Activated naive CD8-positive, alpha-beta T cell treated with anti-CD3 and anti-CD28 coated beads for 36 hours (primary cell): ENCODE measurements at regions not wholly inside any gene's neighbourhood (a gene's known extent, or its start where the extent isn't known, plus 50 kb on each side); places are given as distances from the start of the nearest gene placed in this dataset.
"Not testable (repeated sequence)": the region's sequence is repeated elsewhere in the genome, so short reads cannot be mapped to it uniquely, and the experiment has no call there.

ENCODE experiments used
- DNase-seq: peaks from one replicate; pipeline ENCODE4 v3.0.0; 2021
- H3K27ac Mint-ChIP-seq: one replicate; pipeline ENCODE4 v1.8.0; 2022; ENCODE audit warnings: mild to moderate bottlenecking, moderate library complexity, mixed read lengths
- H3K27me3 Mint-ChIP-seq: one replicate; pipeline ENCODE4 v1.8.0; 2022; ENCODE audit warnings: mild to moderate bottlenecking, mixed read lengths
- H3K36me3 Mint-ChIP-seq: one replicate; pipeline ENCODE4 v1.8.0; 2021; ENCODE audit warnings: mild to moderate bottlenecking, mixed read lengths
- H3K4me1 Mint-ChIP-seq: one replicate; pipeline ENCODE4 v1.8.0; 2021; ENCODE audit warnings: mixed read lengths
- H3K4me3 Mint-ChIP-seq: one replicate; pipeline ENCODE4 v1.8.0; 2022; ENCODE audit warnings: mild to moderate bottlenecking, moderate library complexity, mixed read lengths
- H3K9me3 Mint-ChIP-seq: one replicate; pipeline ENCODE4 v1.8.0; 2022; ENCODE audit warnings: mixed read lengths

DNA sequence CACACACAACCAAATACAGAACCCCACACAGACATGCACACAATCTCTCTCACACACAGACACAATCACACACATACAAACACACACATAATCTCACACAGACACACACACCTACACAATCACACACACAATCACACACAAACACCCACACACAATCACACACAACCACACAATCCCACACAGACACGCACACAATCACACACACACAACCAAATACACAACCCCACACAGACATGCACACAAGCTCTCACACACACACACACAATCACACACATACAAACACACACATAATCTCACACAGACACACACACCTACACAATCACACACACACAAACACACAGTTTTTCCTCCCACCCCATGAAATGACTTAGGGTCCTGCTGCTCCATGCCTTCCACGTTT is 160.4 kb upstream of the PFKP start:
- no peak overlapping the region for H3K27ac Mint-ChIP-seq
- peaks cover 15% of the 10 kb centered on the region for H3K27me3 Mint-ChIP-seq
- no peaks in the 10 kb centered on the region for H3K9me3 Mint-ChIP-seq
- H3K36me3 Mint-ChIP-seq = no peaks in the 10 kb centered on the region
- no peak overlapping the region for H3K4me3 Mint-ChIP-seq
- H3K4me1 Mint-ChIP-seq = peaks cover 7% of the 10 kb centered on the region
- DNase-seq = no peak

DNA sequence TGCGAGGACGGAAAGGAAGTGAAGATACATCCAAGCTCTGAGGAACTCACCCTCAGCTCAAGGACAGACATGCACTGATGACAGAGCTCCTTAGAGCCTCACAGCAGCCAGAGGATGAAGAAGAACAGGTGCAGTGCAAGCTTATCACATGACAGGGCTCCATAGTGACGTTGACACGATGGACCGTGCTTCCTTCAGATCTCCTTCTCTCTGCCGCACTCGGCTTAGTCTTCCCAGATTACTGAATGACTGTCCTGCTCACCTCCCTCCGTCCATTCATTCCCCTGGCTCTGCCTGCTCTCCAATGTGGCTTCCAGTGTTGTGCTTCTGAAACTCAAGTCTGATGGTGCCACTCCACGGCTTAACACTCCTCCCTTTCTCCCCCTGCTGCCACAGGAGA is 161.5 kb upstream of the PFKP start:
- Mint-ChIP-seq H3K27me3 (peaks cover 15% of the 10 kb centered on the region), H3K9me3 (no peaks in the 10 kb centered on the region)
- DNase-seq = no peak

DNA sequence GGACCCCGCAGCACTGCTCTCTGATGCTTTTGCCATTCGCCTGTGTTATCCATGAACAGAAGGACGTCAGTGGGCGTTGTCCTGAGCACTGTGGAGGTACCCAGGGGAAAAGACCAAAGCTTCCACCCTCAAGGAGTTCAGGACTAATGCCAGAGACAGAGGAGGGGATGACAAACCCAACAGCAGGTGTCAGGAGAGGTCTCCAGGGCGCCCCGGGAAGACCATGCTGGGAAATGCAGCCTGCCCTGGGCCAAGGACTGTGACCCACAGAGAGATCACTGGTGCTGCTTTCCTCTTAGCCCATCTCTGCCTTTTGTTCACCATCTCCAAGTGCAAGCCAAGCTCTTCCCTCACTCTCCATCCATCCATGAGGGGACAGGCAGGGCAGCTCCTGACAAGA is 166.8 kb upstream of the PFKP start:
- H3K27ac Mint-ChIP-seq = no peak overlapping the region
- no peaks in the 10 kb centered on the region for H3K36me3 Mint-ChIP-seq
- no peak overlapping the region for H3K4me3 Mint-ChIP-seq
- H3K27me3 Mint-ChIP-seq = peaks cover 15% of the 10 kb centered on the region
- no peaks in the 10 kb centered on the region for H3K9me3 Mint-ChIP-seq
- DNase-seq = no peak
- H3K4me1 Mint-ChIP-seq = peaks cover 1% of the 10 kb centered on the region

More for the DNA sequence above, 161.5 kb upstream of the PFKP start:
- H3K4me3 Mint-ChIP-seq = no peak overlapping the region
- peaks cover 7% of the 10 kb centered on the region for H3K4me1 Mint-ChIP-seq
- no peak overlapping the region for H3K27ac Mint-ChIP-seq
- H3K36me3 Mint-ChIP-seq = no peaks in the 10 kb centered on the region

DNA sequence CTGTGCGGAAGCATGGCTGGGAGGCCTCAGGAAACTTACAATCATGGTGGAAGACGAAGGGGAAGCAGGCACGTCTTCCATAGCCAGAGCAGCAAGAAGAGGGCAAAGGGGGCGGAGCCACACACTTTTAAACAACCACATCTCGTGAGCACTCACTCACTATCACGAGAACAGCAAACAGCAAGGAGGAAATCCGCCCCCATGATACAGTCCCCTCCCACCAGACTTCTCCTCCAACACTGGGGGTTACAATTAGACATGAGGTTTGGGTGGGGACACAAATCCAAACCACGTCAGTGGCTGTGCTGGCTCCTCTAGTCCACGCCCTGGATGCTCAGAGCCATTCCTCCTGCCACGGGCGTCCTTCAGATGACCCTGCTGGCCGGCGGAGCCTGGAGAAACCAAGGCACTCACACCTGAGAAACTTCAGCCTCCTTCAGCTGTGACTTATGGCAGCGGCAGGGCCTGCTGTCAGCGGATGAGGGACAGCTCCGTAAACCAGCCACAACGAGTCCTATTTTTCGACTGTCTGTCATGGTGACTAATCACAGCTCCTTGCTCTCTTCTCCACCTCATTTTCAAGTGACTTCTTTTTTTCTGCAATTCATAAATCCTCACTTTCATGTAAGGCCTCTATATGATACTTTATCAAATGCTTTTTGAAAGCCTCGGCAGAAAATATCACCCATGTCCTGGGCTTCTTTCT is 167.9 kb upstream of the PFKP start:
- H3K36me3 Mint-ChIP-seq = no peaks in the 10 kb centered on the region
- no peaks in the 10 kb centered on the region for H3K9me3 Mint-ChIP-seq

DNA sequence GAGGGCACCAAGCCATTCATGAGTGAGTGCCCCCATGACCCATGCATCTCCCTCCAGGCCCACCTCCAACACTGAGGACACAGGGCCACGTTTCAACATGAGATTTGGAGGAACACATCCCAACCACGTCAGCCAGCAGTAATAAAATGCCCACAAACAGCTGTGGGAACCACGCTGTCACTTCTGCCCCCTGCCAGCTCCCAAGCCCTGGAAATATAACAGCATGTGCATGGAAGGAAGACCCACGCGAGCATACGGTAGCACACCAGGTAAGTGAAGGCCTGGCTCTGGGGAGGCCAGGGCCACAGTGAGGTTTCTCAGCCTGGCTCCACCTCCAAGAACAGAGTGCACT is 168.9 kb upstream of the PFKP start:
- H3K4me3 Mint-ChIP-seq = no peak overlapping the region
- no peak overlapping the region for H3K27ac Mint-ChIP-seq
- H3K4me1 Mint-ChIP-seq = peaks cover 1% of the 10 kb centered on the region
- no peaks in the 10 kb centered on the region for H3K9me3 Mint-ChIP-seq
- DNase-seq = no peak
- H3K27me3 Mint-ChIP-seq = peaks cover 3% of the 10 kb centered on the region
- H3K36me3 Mint-ChIP-seq = no peaks in the 10 kb centered on the region

More for the DNA sequence above, 167.9 kb upstream of the PFKP start:
- peaks cover 9% of the 10 kb centered on the region for H3K27me3 Mint-ChIP-seq
- peaks cover 1% of the 10 kb centered on the region for H3K4me1 Mint-ChIP-seq
- H3K27ac Mint-ChIP-seq = no peak overlapping the region
- no peak for DNase-seq
- H3K4me3 Mint-ChIP-seq = no peak overlapping the region

DNA sequence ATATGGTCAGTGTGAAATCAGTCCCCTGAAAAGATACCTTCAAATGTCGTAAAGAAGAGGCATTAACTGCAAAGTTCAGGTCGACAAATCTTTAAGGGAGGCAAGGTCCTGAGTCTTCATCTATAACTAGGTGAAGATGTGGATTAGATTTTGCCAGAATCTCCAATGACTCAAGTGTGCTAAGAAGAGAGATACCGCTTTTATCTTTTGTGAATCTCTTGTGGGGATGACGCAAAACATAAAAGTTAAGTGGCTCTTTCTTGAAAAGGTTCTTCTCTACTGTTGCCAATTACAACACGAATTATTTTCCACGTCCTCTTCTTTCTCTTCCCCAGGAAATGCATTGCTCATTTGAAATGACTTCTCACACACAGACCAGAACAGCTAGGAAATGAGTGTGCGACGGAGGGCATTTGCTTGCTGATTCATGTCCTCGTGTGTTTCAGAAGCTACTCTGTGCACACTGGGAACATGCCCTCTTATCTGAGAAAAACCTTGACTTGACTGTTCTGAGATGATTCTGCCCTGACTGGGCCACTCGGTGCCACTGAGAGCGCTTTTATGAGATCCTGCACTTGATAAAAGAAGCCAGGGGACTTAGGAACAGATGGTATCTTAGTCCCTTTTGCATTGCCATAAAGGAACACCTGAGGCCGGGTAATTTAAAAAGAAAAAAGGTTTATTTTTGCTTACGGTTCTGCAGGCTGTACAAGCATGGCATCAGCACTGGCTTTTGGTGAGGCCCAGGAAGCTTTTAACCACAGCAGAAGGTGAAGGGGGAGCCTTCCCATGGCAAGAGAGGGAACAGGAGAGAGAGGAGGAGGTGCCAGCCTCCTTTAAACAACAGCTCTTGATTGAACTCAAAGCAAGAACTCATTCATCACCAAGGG is 169.5 kb upstream of the PFKP start:
- Mint-ChIP-seq H3K4me3 (no peak overlapping the region), H3K4me1 (peaks cover 1% of the 10 kb centered on the region), H3K36me3 (no peaks in the 10 kb centered on the region), H3K9me3 (no peaks in the 10 kb centered on the region), H3K27me3 (peaks cover 8% of the 10 kb centered on the region), H3K27ac (no peak overlapping the region)
- DNase-seq = no peak

DNA sequence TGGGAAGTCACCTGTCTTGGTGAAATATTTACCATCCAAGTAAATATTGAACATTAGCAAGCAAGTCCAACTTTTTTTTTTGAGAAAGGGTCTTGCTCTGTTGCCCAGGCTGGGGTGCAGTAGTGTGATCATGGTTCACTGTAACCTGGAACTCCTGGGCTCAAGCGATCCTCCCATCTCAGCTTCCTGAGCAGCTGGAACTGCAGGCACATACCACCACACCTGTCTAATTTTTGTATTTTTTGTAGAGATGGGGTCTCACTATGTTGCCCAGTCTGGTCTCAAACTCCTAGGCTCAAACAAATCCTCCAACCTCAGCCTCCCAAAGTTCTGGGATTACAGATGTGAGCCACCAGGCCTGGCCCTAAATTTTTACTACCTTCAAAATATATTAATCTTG is 171.0 kb upstream of the PFKP start:
- H3K27me3 Mint-ChIP-seq = peaks cover 12% of the 10 kb centered on the region
- not testable (repeated sequence) for H3K4me3 Mint-ChIP-seq, H3K27ac Mint-ChIP-seq, H3K36me3 Mint-ChIP-seq, H3K9me3 Mint-ChIP-seq, DNase-seq, H3K4me1 Mint-ChIP-seq

DNA sequence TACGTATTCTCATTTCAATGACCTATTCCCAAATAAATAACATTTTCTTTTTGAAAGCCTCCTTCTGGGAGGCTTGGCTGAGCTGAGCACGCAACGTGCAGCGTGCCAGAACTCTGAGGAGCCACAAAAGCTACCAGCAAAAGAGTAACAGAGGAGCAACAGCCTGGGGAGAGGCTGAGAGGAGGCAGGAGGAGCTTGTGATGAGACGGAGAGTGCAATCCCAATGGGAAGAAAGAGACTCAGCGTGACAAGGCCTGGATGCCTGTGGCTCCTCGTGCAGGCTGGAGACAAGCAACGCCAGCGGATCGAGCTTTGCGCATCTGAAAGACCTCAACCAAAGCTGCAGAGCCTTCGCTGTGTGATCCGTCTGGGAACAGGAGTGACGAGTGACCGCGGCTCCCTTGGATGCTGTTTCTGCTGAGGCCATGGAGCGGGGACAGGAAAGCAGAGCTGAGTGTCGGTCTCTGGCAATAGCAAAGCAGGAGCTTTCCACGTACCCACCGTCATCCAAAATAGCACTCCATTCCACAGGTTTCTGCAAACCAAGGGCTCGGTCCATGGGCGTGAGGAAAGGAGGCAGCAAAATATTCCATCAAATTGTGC is 171.7 kb upstream of the PFKP start:
- H3K9me3 Mint-ChIP-seq = no peaks in the 10 kb centered on the region
- H3K27ac Mint-ChIP-seq = no peak overlapping the region
- peaks cover 14% of the 10 kb centered on the region for H3K27me3 Mint-ChIP-seq

DNA sequence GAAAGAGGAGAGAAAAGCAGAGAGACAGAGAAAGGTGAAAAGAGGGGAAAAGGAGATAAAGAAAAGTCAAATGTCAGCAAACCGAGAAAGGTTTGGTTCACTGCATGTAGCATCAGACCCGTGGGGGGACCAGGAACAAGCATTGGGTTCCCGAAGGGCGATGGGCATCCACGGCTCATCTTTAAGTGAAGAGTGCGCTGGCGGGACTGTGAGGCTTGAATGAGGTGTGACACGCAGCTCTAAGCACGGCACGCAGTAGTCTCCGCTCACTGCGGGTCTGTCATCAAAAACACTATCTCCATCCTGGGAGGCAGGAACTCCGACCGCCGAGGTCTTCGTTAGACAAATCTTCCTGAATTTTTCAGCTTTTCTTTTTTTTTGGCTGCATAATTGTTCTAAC is 173.4 kb upstream of the PFKP start:
- Mint-ChIP-seq H3K27ac (no peak overlapping the region), H3K9me3 (no peaks in the 10 kb centered on the region), H3K27me3 (peaks cover 14% of the 10 kb centered on the region), H3K36me3 (no peaks in the 10 kb centered on the region), H3K4me1 (peaks cover 1% of the 10 kb centered on the region), H3K4me3 (no peak overlapping the region)
- no peak for DNase-seq

More for the DNA sequence above, 171.7 kb upstream of the PFKP start:
- peaks cover 1% of the 10 kb centered on the region for H3K4me1 Mint-ChIP-seq
- no peaks in the 10 kb centered on the region for H3K36me3 Mint-ChIP-seq
- DNase-seq = no peak
- no peak overlapping the region for H3K4me3 Mint-ChIP-seq

DNA sequence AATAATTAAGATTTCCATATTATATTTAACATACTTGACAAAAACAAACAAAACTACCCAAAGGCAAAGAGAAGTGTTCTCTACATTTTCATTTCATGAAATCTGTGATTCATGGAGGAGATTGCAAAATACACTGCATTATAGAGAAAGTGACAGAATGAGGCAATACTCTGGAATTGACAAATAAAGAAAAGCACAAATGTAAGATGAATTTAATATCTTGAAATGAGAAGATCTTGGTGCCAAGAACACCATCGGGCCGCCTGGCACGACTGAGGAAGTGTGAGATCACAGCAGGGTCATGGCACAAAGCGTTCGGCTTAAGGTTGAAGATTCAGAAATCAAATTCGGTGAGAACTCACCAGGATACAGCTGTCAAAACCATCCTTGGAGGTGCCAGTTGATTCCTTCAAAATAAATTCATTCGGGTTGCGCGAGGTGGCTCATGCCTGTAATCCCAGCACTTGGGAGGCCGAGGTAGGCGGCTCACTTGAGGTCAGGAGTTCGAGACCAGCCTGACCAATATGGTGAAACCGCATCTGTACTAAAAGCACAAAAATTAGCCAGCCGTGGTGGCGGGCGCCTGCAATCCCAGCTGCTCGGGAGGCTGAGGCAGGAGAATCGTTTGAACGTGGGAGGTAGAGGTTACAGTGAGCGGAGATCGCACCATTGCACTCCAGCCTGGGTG is 174.0 kb upstream of the PFKP start:
- Mint-ChIP-seq H3K27ac (no peak overlapping the region), H3K4me1 (peaks cover 1% of the 10 kb centered on the region), H3K36me3 (no peaks in the 10 kb centered on the region), H3K4me3 (no peak overlapping the region), H3K9me3 (no peaks in the 10 kb centered on the region), H3K27me3 (peaks cover 14% of the 10 kb centered on the region)
- DNase-seq = no peak

DNA sequence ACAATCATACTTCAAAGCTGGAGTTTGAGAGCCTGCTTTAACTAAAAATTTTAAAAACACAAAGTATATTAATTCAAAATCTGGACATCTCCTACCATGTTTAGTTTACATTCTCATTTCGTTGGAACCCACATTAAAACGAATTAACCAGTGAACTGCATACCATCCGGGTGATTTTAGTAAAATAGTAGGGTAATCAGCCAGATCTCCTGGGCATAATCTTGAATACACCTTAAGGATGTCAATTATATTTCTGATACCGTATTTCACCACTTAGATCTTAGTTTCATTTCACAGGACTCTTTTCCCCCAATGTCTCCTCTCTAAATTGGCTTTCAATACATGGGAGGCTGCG is 175.6 kb upstream of the PFKP start:
- no peaks in the 10 kb centered on the region for H3K9me3 Mint-ChIP-seq
- no peak overlapping the region for H3K4me3 Mint-ChIP-seq
- peaks cover 14% of the 10 kb centered on the region for H3K27me3 Mint-ChIP-seq
- H3K27ac Mint-ChIP-seq = no peak overlapping the region
- H3K4me1 Mint-ChIP-seq = no peaks in the 10 kb centered on the region
- no peaks in the 10 kb centered on the region for H3K36me3 Mint-ChIP-seq
- no peak for DNase-seq

DNA sequence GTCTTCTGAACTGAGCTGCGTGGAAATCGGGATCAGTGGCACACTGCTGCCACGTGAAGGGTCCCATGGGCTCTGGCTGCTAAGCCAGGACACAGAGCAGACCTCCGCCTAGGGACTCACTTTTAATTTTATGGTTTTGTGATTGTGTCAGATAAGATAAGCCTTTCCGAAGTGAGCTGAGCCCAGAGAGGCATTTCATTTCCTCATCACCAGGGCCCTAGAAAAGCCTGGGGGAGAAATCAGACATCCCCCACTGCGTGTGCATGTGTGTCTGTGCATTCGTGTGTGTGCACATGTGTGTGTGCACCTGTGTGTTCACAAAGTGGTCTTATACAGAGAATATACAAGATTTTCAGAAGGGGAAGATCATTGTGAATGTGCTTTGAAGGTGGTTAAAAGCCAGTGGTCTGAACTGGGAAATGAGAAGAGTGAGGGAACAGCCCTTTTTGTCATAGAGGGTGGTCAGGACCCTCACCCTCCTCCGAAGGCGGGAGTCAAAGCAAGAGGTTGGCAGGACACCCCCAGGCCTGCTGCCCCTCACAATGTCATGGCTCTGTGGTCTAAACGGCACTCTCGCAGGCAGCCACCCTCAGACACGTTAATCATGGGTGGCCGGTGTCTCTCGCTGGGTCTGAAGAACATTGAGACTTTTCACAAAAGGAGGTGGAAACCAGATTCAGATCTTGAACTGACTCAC is 176.1 kb upstream of the PFKP start:
- Mint-ChIP-seq H3K36me3 (no peaks in the 10 kb centered on the region), H3K9me3 (no peaks in the 10 kb centered on the region), H3K27ac (no peak overlapping the region), H3K4me1 (no peaks in the 10 kb centered on the region), H3K27me3 (peaks cover 14% of the 10 kb centered on the region), H3K4me3 (no peak overlapping the region)
- no peak for DNase-seq

DNA sequence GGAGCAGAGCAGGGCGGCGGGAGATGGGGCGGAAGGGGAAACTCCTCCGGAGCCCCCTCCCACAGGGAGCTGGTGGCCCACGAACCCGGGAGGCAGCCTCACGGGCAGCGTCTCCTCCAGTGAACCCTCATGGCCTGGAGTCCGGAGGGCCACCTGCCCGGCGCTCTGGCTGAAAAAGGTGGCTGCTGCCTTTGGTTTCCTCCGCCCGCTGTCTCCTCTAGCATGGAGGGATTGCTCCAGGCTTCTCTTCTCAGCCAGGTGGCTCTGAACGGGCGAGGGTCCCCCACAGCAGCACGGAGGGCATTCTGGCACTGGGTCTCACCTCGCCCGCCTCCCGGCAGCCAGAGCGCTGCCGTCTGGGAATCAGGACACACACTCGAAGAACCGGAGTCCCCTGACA is 177.3 kb upstream of the PFKP start:
- H3K4me3 Mint-ChIP-seq = no peak overlapping the region
- peaks cover 14% of the 10 kb centered on the region for H3K27me3 Mint-ChIP-seq
- no peaks in the 10 kb centered on the region for H3K4me1 Mint-ChIP-seq
- H3K9me3 Mint-ChIP-seq = no peaks in the 10 kb centered on the region
- no peak for DNase-seq
- no peaks in the 10 kb centered on the region for H3K36me3 Mint-ChIP-seq
- H3K27ac Mint-ChIP-seq = no peak overlapping the region

DNA sequence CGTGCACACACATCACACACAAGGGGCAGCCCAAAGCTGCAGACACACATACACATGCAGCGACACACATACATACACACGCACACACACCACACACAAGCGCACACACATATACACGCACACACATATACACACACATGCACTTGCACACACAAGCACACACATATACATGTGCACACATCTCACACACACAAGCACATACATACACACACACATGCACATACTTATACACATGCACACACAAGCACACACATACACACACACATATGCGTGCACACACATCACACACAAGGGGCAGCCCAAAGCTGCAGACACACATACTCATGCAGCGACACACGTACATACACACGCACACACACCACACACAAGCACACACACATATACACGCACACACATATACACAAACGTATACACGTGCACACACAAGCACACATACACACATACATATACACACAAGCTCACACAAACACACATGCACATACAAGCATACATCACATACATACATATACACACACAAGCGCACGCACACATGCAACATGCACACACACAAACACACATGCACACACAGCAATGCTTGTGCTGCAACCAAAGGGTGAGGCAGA is 178.8 kb upstream of the PFKP start:
- Mint-ChIP-seq H3K4me1 (no peaks in the 10 kb centered on the region), H3K27ac (no peak overlapping the region), H3K27me3 (peaks cover 14% of the 10 kb centered on the region), H3K9me3 (no peaks in the 10 kb centered on the region), H3K36me3 (no peaks in the 10 kb centered on the region), H3K4me3 (no peak overlapping the region)
- no peak for DNase-seq
